MCF 10A (cell line): ENCODE measurements at regions not wholly inside any gene's neighbourhood (a gene's known extent, or its start where the extent isn't known, plus 50 kb on each side); places are given as distances from the start of the nearest gene placed in this dataset.

Source experiments
- BruUV-seq: library from RNA; stranded (reverse); fragments of 400-500 nt; replicated peaks from 2 replicates; lab custom pipeline; 2021; lab: Mats Ljungman, UMichigan
- CTCF ChIA-PET: fragments of 300-600 bp; sonication (Branson Sonifier 250); formaldehyde crosslinking; extraction: SDS; loops from one replicate; lab custom pipeline; 2021; ENCODE audit warnings: antibody characterized with exemption, inconsistent platforms; lab: Yijun Ruan, JAX
- POLR2A ChIA-PET: fragments of 300-600, 350-650 bp; sonication (Branson Sonifier 250); formaldehyde crosslinking; extraction: SDS; loops from one replicate; lab custom pipeline; 2020; ENCODE audit warnings: antibody characterized with exemption, inconsistent platforms; lab: Yijun Ruan, JAX
- DNase-seq: peaks from one replicate; pipeline ENCODE4 v3.0.0-alpha.2; 2018; ENCODE audit not compliant: unreplicated experiment
- H3K27ac Mint-ChIP-seq: one replicate; pipeline ENCODE4 v1.8.0; 2022; ENCODE audit warnings: mild to moderate bottlenecking, low read depth, mixed read lengths; ENCODE audit not compliant: unreplicated experiment
- H3K27me3 Mint-ChIP-seq: one replicate; pipeline ENCODE4 v1.8.0; 2022; ENCODE audit warnings: mixed read lengths; ENCODE audit not compliant: insufficient read depth, unreplicated experiment
- H3K36me3 Mint-ChIP-seq: one replicate; pipeline ENCODE4 v1.8.0; 2022; ENCODE audit warnings: mild to moderate bottlenecking, moderate library complexity, mixed read lengths; ENCODE audit not compliant: insufficient read depth, unreplicated experiment
- H3K4me1 Mint-ChIP-seq: one replicate; pipeline ENCODE4 v1.8.0; 2022; ENCODE audit warnings: mixed read lengths; ENCODE audit not compliant: insufficient read depth, unreplicated experiment
- H3K4me3 Mint-ChIP-seq: one replicate; pipeline ENCODE4 v1.8.0; 2022; ENCODE audit warnings: mild to moderate bottlenecking, moderate library complexity, mixed read lengths; ENCODE audit not compliant: unreplicated experiment
- H3K9me3 Mint-ChIP-seq: one replicate; pipeline ENCODE4 v1.8.0; 2022; ENCODE audit warnings: mixed read lengths; ENCODE audit not compliant: unreplicated experiment
- CTCF ChIP-seq: fragments of 200-600 bp; IDR thresholded peaks from one replicate; pipeline ENCODE4 v1.8.0; 2022; ENCODE audit warnings: antibody characterized with exemption, mild to moderate bottlenecking; ENCODE audit not compliant: unreplicated experiment
- intact Hi-C: fragments of 100-400 bp; cut with micrococcal nuclease; formaldehyde crosslinking; loops from 2 replicates; pipeline ENCODE4 v1.14.1; 2022

- Mint-ChIP-seq H3K4me1 (no peaks in the 10 kb centered on the region), H3K27me3 (peaks cover 52% of the 10 kb centered on the region), H3K4me3 (no peak overlapping the region), H3K27ac (no peak overlapping the region), H3K36me3 (no peaks in the 10 kb centered on the region), H3K9me3 (no peaks in the 10 kb centered on the region)
- BruUV-seq, result no TSS peak
- CTCF ChIA-PET, result no interaction called here
- intact Hi-C loops, result no loop called here
- POLR2A ChIA-PET, result no interaction called here
- no peak for TF ChIP-seq CTCF
- DNase-seq, result no peak
Measured at GRCh38 chr14:104361921-104362681, 217.5 kb upstream of the C14orf180 start.

- BruUV-seq, result no TSS peak
- CTCF ChIA-PET, result interaction anchor here (0.9 kb wide), 1 partner anchor 11 kb away, joined by 3 read pairs; no protein-coding TSS in a partner anchor
- no peaks in the 10 kb centered on the region for H3K9me3 Mint-ChIP-seq
- no peaks in the 10 kb centered on the region for H3K36me3 Mint-ChIP-seq
- no peak for TF ChIP-seq CTCF
- no peaks in the 10 kb centered on the region for H3K4me1 Mint-ChIP-seq
- no peak overlapping the region for H3K4me3 Mint-ChIP-seq
- no peak for DNase-seq
- intact Hi-C loops, result no loop called here
- no peak overlapping the region for H3K27ac Mint-ChIP-seq
- peaks cover 52% of the 10 kb centered on the region for H3K27me3 Mint-ChIP-seq
- POLR2A ChIA-PET, result no interaction called here
Measured at GRCh38 chr14:104362761-104363605, 216.6 kb upstream of the C14orf180 start.

GRCh38 chr14:104363891-104364760 lies 215.4 kb upstream of the C14orf180 start:
- no peak for TF ChIP-seq CTCF
- no peaks in the 10 kb centered on the region for H3K9me3 Mint-ChIP-seq
- intact Hi-C loops, result no loop called here
- H3K27me3 Mint-ChIP-seq, result peaks cover 52% of the 10 kb centered on the region
- no peak overlapping the region for H3K27ac Mint-ChIP-seq
- no peaks in the 10 kb centered on the region for H3K36me3 Mint-ChIP-seq
- DNase-seq, result no peak
- BruUV-seq, result no TSS peak
- H3K4me1 Mint-ChIP-seq, result no peaks in the 10 kb centered on the region
- POLR2A ChIA-PET, result no interaction called here
- CTCF ChIA-PET, result interaction anchor here (1.1 kb wide), 1 partner anchor 200 kb away, joined by 3 read pairs; no protein-coding TSS in a partner anchor
- H3K4me3 Mint-ChIP-seq, result no peak overlapping the region
